C4-2B (cell line): ENCODE measurements at regions not wholly inside any gene's neighbourhood (a gene's known extent, or its start where the extent isn't known, plus 50 kb on each side); places are given as distances from the start of the nearest gene placed in this dataset.

ENCODE experiments used
- H3K27ac ChIP-seq: fragments of 450-650 bp; 2 replicates; pipeline ENCODE4 v1.5.1; 2017
- ZFX ChIP-seq: fragments of 450-650 bp; IDR thresholded peaks from 2 replicates; pipeline ENCODE4 v1.6.1; 2017
- TF ChIP-seq, protein P1 (sequence below): fragments of 450-650 bp; conservative IDR thresholded peaks from 2 replicates; pipeline ENCODE4 v1.5.1; 2017; ENCODE audit warnings: mild to moderate bottlenecking

DNA sequence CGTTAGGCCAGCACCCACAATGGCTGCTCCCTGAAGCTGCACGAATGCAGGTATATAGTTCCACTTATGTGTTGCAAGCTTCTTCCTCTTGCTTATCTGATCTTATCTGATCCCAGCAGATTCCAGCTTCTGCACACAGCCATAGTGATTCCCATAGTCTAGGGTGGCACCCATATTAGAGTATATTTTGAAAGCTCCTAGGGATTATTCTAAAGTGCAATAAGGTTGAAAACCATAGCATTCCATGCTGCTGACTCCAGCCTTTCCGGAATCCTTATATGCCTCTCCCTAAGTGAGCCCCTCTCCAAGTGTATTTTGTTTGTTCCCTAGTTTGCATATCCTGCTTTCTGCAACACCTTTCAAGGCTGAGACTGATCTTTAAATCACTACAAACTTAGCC, 432.0 kb downstream of the SETD4 start:
- H3K27ac ChIP-seq, result no peak overlapping the region
- TF ChIP-seq, protein P1, sequence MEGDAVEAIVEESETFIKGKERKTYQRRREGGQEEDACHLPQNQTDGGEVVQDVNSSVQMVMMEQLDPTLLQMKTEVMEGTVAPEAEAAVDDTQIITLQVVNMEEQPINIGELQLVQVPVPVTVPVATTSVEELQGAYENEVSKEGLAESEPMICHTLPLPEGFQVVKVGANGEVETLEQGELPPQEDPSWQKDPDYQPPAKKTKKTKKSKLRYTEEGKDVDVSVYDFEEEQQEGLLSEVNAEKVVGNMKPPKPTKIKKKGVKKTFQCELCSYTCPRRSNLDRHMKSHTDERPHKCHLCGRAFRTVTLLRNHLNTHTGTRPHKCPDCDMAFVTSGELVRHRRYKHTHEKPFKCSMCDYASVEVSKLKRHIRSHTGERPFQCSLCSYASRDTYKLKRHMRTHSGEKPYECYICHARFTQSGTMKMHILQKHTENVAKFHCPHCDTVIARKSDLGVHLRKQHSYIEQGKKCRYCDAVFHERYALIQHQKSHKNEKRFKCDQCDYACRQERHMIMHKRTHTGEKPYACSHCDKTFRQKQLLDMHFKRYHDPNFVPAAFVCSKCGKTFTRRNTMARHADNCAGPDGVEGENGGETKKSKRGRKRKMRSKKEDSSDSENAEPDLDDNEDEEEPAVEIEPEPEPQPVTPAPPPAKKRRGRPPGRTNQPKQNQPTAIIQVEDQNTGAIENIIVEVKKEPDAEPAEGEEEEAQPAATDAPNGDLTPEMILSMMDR, result no peak
- TF ChIP-seq ZFX, result no peak

DNA sequence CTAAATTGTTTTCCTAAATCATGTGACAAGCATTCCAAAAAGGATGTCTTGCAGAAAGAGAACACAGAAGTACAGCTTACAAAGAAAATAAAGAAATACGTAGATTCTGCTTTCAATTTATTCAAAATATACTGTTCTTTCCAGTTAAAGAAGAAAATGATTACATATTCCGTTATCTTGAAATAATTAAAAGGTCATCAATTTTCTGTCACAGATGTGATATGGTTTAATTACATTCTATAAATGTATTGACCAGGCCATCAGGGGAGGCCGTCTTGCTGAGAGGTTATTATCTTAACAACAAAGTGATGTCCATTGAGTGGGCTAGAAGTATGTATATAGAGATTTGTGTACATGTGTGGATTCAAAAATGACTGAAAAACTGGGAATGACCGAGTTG, 432.9 kb downstream of the SETD4 start:
- no peak for TF ChIP-seq ZFX
- TF ChIP-seq, protein P1, result no peak
- H3K27ac ChIP-seq, result no peak overlapping the region

DNA sequence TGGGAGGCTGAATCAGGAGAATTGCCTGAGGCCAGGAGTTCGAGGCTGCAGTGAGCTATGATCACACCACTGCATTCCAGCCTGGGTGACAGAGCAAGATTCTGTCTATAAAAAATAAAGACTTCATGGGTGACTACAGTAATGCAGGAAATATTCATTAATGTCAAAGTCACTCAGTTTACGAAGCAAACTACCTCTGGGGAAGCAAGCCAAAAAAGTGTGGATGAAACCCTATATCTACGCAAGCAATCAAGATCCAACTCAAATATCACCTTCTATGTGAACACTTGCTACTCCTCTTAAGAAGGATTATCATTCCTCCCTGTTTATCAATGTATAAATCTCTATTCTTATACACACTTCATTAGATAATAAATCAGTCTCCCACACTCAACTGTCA, 434.8 kb downstream of the SETD4 start:
- H3K27ac ChIP-seq, result no peak overlapping the region
- no peak for TF ChIP-seq ZFX
- TF ChIP-seq, protein P1, result no peak

DNA sequence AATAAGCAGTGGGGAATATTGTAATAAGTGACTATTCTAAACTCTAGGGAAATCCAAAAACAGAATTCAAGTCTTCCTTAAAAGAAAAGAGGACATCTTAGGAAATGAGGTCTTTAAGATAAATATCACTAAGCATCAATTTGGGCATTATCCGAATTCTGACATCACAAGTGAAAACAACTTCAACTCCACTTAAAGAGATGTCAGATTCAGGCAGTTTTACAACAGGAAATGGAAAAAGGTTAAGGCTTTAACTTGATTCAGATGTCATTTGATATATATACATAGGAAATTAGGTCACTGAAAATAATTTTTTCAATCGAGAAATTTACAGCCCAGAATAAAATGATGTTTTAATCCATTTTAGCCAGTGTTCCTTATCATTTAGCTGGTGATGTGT, 435.4 kb downstream of the SETD4 start:
- TF ChIP-seq ZFX, result no peak
- TF ChIP-seq, protein P1, result no peak

DNA sequence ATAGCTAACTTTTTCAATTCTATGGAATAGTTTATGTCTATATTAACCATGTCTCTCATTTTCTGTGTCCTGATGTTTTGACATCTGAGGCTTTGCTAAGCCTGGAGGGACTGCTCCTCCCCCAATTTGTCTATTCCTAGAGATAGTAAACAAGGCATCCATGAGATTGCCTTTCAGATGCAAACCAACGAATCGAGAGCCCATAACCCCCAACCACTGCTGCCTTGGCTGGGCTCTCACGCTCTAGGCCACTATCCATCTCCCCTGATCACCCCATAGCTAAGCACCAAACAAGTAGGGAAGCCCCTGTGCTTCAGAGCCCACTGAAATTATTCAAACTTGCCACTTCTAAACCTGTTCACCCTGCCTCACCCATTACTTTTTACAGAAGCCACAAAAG, 437.7 kb downstream of the SETD4 start:
- TF ChIP-seq, protein P1, result no peak
- TF ChIP-seq ZFX, result no peak
- H3K27ac ChIP-seq, result no peak overlapping the region

More for the DNA sequence above, 435.4 kb downstream of the SETD4 start:
- no peak overlapping the region for H3K27ac ChIP-seq

DNA sequence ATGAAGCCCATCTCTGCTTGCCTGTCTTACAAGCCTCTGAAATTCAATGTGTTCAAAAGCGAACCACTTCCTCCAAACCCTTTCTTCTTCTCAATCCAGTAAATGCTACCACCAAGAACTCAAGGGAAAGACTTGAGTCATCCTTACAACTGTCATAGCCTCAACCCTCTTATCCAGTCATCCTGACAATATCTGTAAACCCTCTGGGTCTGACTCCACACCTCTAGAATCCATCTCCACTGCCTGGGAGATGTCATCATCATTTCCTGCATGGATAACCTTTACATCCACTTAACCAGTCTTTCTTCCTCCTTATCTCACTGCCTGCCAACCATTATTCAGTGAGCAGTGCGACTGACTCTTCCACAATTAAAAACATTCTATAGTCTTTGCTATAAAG, 441.1 kb downstream of the SETD4 start:
- H3K27ac ChIP-seq, result no peak overlapping the region
- TF ChIP-seq, protein P1, result no peak
- TF ChIP-seq ZFX, result no peak

DNA sequence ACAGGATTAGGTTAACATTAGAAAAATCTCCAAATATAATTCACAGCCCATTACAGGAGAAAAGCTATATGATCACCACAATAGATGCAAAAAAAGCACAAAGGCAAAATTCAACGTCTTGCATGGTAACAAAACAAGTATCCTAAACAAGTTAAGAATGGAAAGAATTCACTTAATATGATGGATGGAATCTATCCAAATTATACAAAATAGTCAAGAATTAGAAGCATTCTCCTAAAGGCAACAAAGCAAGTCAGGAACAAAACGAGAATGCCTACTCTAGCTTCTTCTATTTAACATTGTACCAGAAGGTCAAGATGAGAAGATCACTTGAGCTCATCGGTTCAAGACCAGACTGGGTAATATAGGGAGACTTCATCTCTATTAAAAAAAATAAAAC, 442.8 kb downstream of the SETD4 start:
- H3K27ac ChIP-seq, result no peak overlapping the region
- no peak for TF ChIP-seq ZFX
- TF ChIP-seq, protein P1, result no peak
